H1 (cell line): ENCODE measurements at regions not wholly inside any gene's neighbourhood (a gene's known extent, or its start where the extent isn't known, plus 50 kb on each side); places are given as distances from the start of the nearest gene placed in this dataset.

Source experiments
- CTCF ChIA-PET: fragments of 300-600 bp; sonication (Branson Sonifier 250); formaldehyde crosslinking; loops from one replicate; lab custom pipeline; 2021; ENCODE audit not compliant: partially characterized antibody; lab: Charles Lee
- POLR2A ChIA-PET: fragments of 300-600 bp; sonication (Branson Sonifier 250); formaldehyde crosslinking; loops from one replicate; lab custom pipeline; 2021; ENCODE audit warnings: inconsistent platforms; ENCODE audit not compliant: partially characterized antibody; lab: Charles Lee
- DNase-seq, 2 experiments: peaks; one replicate each; pipeline versions ENCODE4 v3.0.0 to v3.0.0-alpha.2; 2010 to 2022; ENCODE audit warnings: low spot score in 2 of 2, low read depth in 1 of 2, mixed read lengths in 1 of 2
- FAIRE-seq: peaks from 2 replicates; lab custom pipeline; 2011; peaks lifted over from hg19 to GRCh38; lab: Jason Lieb, UNC
- H2AFZ ChIP-seq: 2 replicates; pipeline ENCODE4 v1.8.1; 2012; ENCODE audit warnings: low read length, inconsistent platforms
- H2AK5ac ChIP-seq: 2 replicates; pipeline ENCODE4 v1.6.1; 2013; ENCODE audit warnings: low read depth, low read length
- H2BK120ac ChIP-seq: replicated peaks from 2 replicates; pipeline ENCODE3; 2013; ENCODE audit warnings: low read depth, low read length, inconsistent platforms
- H2BK12ac ChIP-seq: 2 replicates; pipeline ENCODE4 v1.6.1; 2013; ENCODE audit warnings: low read depth, low read length
- H2BK15ac ChIP-seq: 2 replicates; pipeline ENCODE4 v1.6.1; 2013; ENCODE audit warnings: low read length
- H2BK20ac ChIP-seq: 2 replicates; pipeline ENCODE4 v1.6.1; 2013; ENCODE audit warnings: low read length
- H2BK5ac ChIP-seq: 2 replicates; pipeline ENCODE4 v1.6.1; 2013; ENCODE audit warnings: low read depth, low read length
- H3K14ac ChIP-seq: 2 replicates; pipeline ENCODE4 v1.6.1; 2013; ENCODE audit warnings: inconsistent platforms; ENCODE audit not compliant: insufficient read length
- H3K18ac ChIP-seq: 2 replicates; pipeline ENCODE4 v1.6.1; 2013; ENCODE audit warnings: low read length; ENCODE audit errors: extremely low read depth
- H3K23ac ChIP-seq: 2 replicates; pipeline ENCODE4 v1.6.1; 2013; ENCODE audit warnings: inconsistent platforms; ENCODE audit not compliant: insufficient read length
- H3K23me2 ChIP-seq: 2 replicates; pipeline ENCODE4 v1.6.1; 2013; ENCODE audit warnings: low read depth, low read length
- H3K27ac ChIP-seq: 2 replicates; pipeline ENCODE4 v1.6.1; 2011; ENCODE audit warnings: low read depth, low read length, inconsistent platforms
- H3K27me3 ChIP-seq, 4 experiments: replicated peaks in 1 of 4; 1 replicate in 1 of 4; 2 replicates in 3 of 4; pipeline versions ENCODE4 v1.6.1 to v1.8.1; 2011 to 2013; ENCODE audit warnings: low read length in 3 of 4, mild to moderate bottlenecking in 3 of 4, inconsistent platforms in 2 of 4, mixed read lengths in 2 of 4, moderate library complexity in 1 of 4; ENCODE audit not compliant: control insufficient read depth in 3 of 4, insufficient read depth in 3 of 4; ENCODE audit errors: extremely low read depth in 1 of 4
- H3K36me3 ChIP-seq, 4 experiments: 2 replicates each; pipeline versions ENCODE4 v1.6.1 to v1.8.1; 2011 to 2013; ENCODE audit warnings: mild to moderate bottlenecking in 4 of 4, low read length in 3 of 4, moderate library complexity in 2 of 4, control low read depth in 1 of 4, inconsistent platforms in 1 of 4; ENCODE audit not compliant: insufficient read depth in 4 of 4, control insufficient read depth in 2 of 4
- H3K4ac ChIP-seq: replicated peaks from 2 replicates; pipeline ENCODE3; 2013; ENCODE audit warnings: low read length, low read depth, mixed read lengths, inconsistent platforms; ENCODE audit not compliant: insufficient read length
- H3K4me1 ChIP-seq, 4 experiments: replicated peaks in 1 of 4; 1 replicate in 1 of 4; 2 replicates in 3 of 4; pipeline versions ENCODE4 v1.6.1 to v1.8.1; 2011 to 2013; ENCODE audit warnings: low read length in 3 of 4, inconsistent platforms in 2 of 4, mixed read lengths in 1 of 4; ENCODE audit not compliant: insufficient read depth in 4 of 4, control insufficient read depth in 3 of 4
- H3K4me2 ChIP-seq, 2 experiments: 2 replicates each; pipeline versions ENCODE4 v1.6.1 to v1.8.1; 2011 to 2013; ENCODE audit warnings: low read depth in 2 of 2, low read length in 2 of 2, control low read depth in 1 of 2, inconsistent platforms in 1 of 2, mild to moderate bottlenecking in 1 of 2; ENCODE audit not compliant: insufficient read depth in 1 of 2
- H3K4me3 ChIP-seq, 4 experiments: fragments of 200-600, 300-600 bp in 1 of 4; sonication (generic), shearing (Covaris generic), sonication (Bioruptor Twin) in 1 of 4; 2 replicates each; pipeline versions ENCODE4 v1.5.1 to v1.8.1; 2011 to 2016; ENCODE audit warnings: low read length in 4 of 4, low read depth in 3 of 4, control low read depth in 2 of 4, inconsistent platforms in 2 of 4, mild to moderate bottlenecking in 2 of 4, mixed read lengths in 1 of 4, moderate library complexity in 1 of 4; ENCODE audit not compliant: insufficient read depth in 2 of 4; ENCODE audit errors: extremely low read depth in 1 of 4
- H3K56ac ChIP-seq: replicated peaks from 2 replicates; pipeline ENCODE3; 2013; ENCODE audit warnings: low read depth, mild to moderate bottlenecking, mixed read lengths, low read length, inconsistent platforms; ENCODE audit not compliant: insufficient read length
- H3K79me1 ChIP-seq: 2 replicates; pipeline ENCODE4 v1.6.1; 2013; ENCODE audit warnings: low read depth, low read length, control low read depth
- H3K79me2 ChIP-seq, 2 experiments: 2 replicates each; pipeline versions ENCODE4 v1.6.1 to v1.8.1; 2012 to 2013; ENCODE audit warnings: low read length in 2 of 2, mild to moderate bottlenecking in 2 of 2, inconsistent platforms in 1 of 2; ENCODE audit not compliant: insufficient read depth in 2 of 2, control insufficient read depth in 1 of 2
- H3K9ac ChIP-seq, 4 experiments: replicated peaks in 1 of 4; 1 replicate in 1 of 4; 2 replicates in 3 of 4; pipeline versions ENCODE4 v1.6.1 to v1.8.1; 2011 to 2013; ENCODE audit warnings: low read depth in 3 of 4, low read length in 3 of 4, control low read depth in 2 of 4, mild to moderate bottlenecking in 2 of 4, moderate library complexity in 2 of 4, inconsistent platforms in 1 of 4; ENCODE audit errors: extremely low read depth in 1 of 4
- H3K9me3 ChIP-seq, 2 experiments: 2 replicates each; pipeline versions ENCODE4 v1.6.1 to v1.8.1; 2012 to 2013; ENCODE audit warnings: mild to moderate bottlenecking in 2 of 2, moderate library complexity in 2 of 2, control low read depth in 1 of 2, inconsistent platforms in 1 of 2, low read depth in 1 of 2, low read length in 1 of 2, mixed read lengths in 1 of 2; ENCODE audit not compliant: insufficient read depth in 2 of 2
- H4K20me1 ChIP-seq, 2 experiments: replicated peaks in 1 of 2; 2 replicates each; pipeline versions ENCODE3 to v1.8.1; 2011 to 2013; ENCODE audit warnings: inconsistent platforms in 2 of 2, low read length in 2 of 2, mild to moderate bottlenecking in 1 of 2; ENCODE audit not compliant: insufficient read depth in 2 of 2, control insufficient read depth in 1 of 2
- H4K5ac ChIP-seq: 2 replicates; pipeline ENCODE4 v1.6.1; 2013; ENCODE audit warnings: low read length, low read depth, mixed read lengths, inconsistent platforms; ENCODE audit not compliant: insufficient read length
- H4K8ac ChIP-seq: 2 replicates; pipeline ENCODE4 v1.8.0; 2013; ENCODE audit warnings: mild to moderate bottlenecking, moderate library complexity, low read length, inconsistent platforms; ENCODE audit not compliant: insufficient read depth; ENCODE audit errors: extremely low read depth
- H4K91ac ChIP-seq: replicated peaks from 2 replicates; pipeline ENCODE3; 2013; ENCODE audit warnings: low read length, mixed read lengths, inconsistent platforms; ENCODE audit not compliant: insufficient read length
- ATF2 ChIP-seq: IDR thresholded peaks from 2 replicates; pipeline ENCODE4 v1.6.1; 2012; ENCODE audit warnings: low read length, inconsistent platforms
- CHD2 ChIP-seq: IDR thresholded peaks from 2 replicates; pipeline ENCODE4 v1.6.1; 2012; ENCODE audit warnings: low read length, improper control_type of control experiment
- CREB1 ChIP-seq: IDR thresholded peaks from 2 replicates; pipeline ENCODE4 v1.6.1; 2012; ENCODE audit warnings: inconsistent platforms
- E2F6 ChIP-seq: IDR thresholded peaks from 2 replicates; pipeline ENCODE4 v1.6.1; 2012; ENCODE audit warnings: inconsistent platforms
- GTF2F1 ChIP-seq: IDR thresholded peaks from 2 replicates; pipeline ENCODE4 v1.6.1; 2012; ENCODE audit warnings: low read depth, low read length, improper control_type of control experiment, borderline replicate concordance
- HDAC2 ChIP-seq, 2 experiments: fragments of 300-600 bp in 1 of 2; sonication (generic) in 1 of 2; IDR thresholded peaks; 2 replicates each; pipeline ENCODE4 v1.6.1; 2011 to 2012; ENCODE audit warnings: low read depth in 2 of 2, low read length in 2 of 2, mild to moderate bottlenecking in 2 of 2, moderate library complexity in 2 of 2, borderline replicate concordance in 1 of 2, inconsistent platforms in 1 of 2
- JUND ChIP-seq: IDR thresholded peaks from 2 replicates; pipeline ENCODE4 v1.6.1; 2011; ENCODE audit warnings: mild to moderate bottlenecking, improper control_type of control experiment, low read length
- KDM1A ChIP-seq: fragments of 200-600, 300-600 bp; sonication (generic); IDR thresholded peaks from 2 replicates; pipeline ENCODE4 v1.7.1; 2016; ENCODE audit warnings: mild to moderate bottlenecking, low read length, borderline replicate concordance
- MAFK ChIP-seq: IDR thresholded peaks from 2 replicates; pipeline ENCODE4 v1.6.1; 2012; ENCODE audit warnings: low read depth, mild to moderate bottlenecking, improper control_type of control experiment, low read length
- PHF8 ChIP-seq: fragments of 200-600 bp; sonication (generic); conservative IDR thresholded peaks from 2 replicates; pipeline ENCODE4 v1.7.1; 2012; ENCODE audit warnings: low read depth, mild to moderate bottlenecking, inconsistent platforms, low read length, moderate library complexity
- RBBP5 ChIP-seq: IDR thresholded peaks from 2 replicates; pipeline ENCODE4 v1.7.1; 2012; ENCODE audit warnings: low read depth, mild to moderate bottlenecking, inconsistent platforms, low read length, moderate library complexity, borderline replicate concordance
- TBP ChIP-seq: IDR thresholded peaks from 2 replicates; pipeline ENCODE4 v1.6.1; 2011; ENCODE audit warnings: low read depth, low read length, improper control_type of control experiment
- TCF12 ChIP-seq: IDR thresholded peaks from 2 replicates; pipeline ENCODE4 v1.6.1; 2011; ENCODE audit warnings: low read depth, mild to moderate bottlenecking, low read length
- WGBS, 2 experiments: shearing (Covaris generic) in 1 of 2; methylation state at CpG; one replicate each; pipeline versions ENCODE4 v1.1.6 to v1.1.7; 2013 to 2015; ENCODE audit warnings: low lambda C conversion rate in 2 of 2, mixed read lengths in 2 of 2, inconsistent platforms in 1 of 2, low coverage in 1 of 2, missing lambda C conversion rate in 1 of 2; ENCODE audit not compliant: insufficient replicate concordance in 2 of 2, insufficient coverage in 1 of 2, insufficient read length in 1 of 2; ENCODE audit errors: extremely low coverage in 1 of 2, missing lambda C conversion rate in 1 of 2; 5-methylcytosine and 5-hydroxymethylcytosine counted together

- no peak overlapping the region for H3K4me3 ChIP-seq
- H4K5ac ChIP-seq, result no peak overlapping the region
- ChIA-PET CTCF (interaction anchor here (1.0 to 1.2 kb wide), 2 partner anchors 17 to 168 kb away, joined by 3 to 5 read pairs; no protein-coding TSS in a partner anchor), POLR2A (no interaction called here)
- H3K14ac ChIP-seq, result no peak overlapping the region
- no peaks in the 10 kb centered on the region; a peak in 1 of 7 replicates for H3K27me3 ChIP-seq
- no peaks in the 10 kb centered on the region for H3K79me2 ChIP-seq
- WGBS, 2 experiments, result 87% methylated on average over 2 of the region's 2 CpGs; no CpG with 5 or more reads in 1 of the 2 experiments
- H2BK15ac ChIP-seq, result no peak overlapping the region
- no peak overlapping the region for H2BK5ac ChIP-seq
- no peaks in the 10 kb centered on the region for H3K9me3 ChIP-seq
- DNase-seq (no peak), FAIRE-seq (no peak)
- no peak overlapping the region for H3K27ac ChIP-seq
- no peak overlapping the region for H3K4ac ChIP-seq
- H4K8ac ChIP-seq, result no peak overlapping the region
- no peaks in the 10 kb centered on the region for H4K20me1 ChIP-seq
- H3K23ac ChIP-seq, result no peak overlapping the region
- no peak overlapping the region for H2BK20ac ChIP-seq
- no peak overlapping the region for H3K9ac ChIP-seq
- no peaks in the 10 kb centered on the region for H3K36me3 ChIP-seq
- H2AFZ ChIP-seq, result no peak overlapping the region
- H3K18ac ChIP-seq, result no peak overlapping the region
- H3K4me1 ChIP-seq, result peaks cover 0 to 4% (median 2%) of the 10 kb centered on the region in 4 experiments; a peak in 4 of 7 replicates
- H2BK120ac ChIP-seq, result no peak overlapping the region
- H3K23me2 ChIP-seq, result no peaks in the 10 kb centered on the region
- no peak overlapping the region for H2BK12ac ChIP-seq
- no peaks in the 10 kb centered on the region for H3K79me1 ChIP-seq
- no peak overlapping the region for H2AK5ac ChIP-seq
- H3K4me2 ChIP-seq, result no peak overlapping the region
- H4K91ac ChIP-seq, result no peak overlapping the region
- H3K56ac ChIP-seq, result no peak overlapping the region
- TF ChIP-seq HDAC2 (IDR thresholded peaks at IDR 0.05; ENCODE audit: borderline replicate concordance in 1 of 2, low read depth in 2 of 2, low read length in 2 of 2), result no peak
- no peak for TF ChIP-seq TCF12
- no peak for TF ChIP-seq PHF8
- TF ChIP-seq CHD2, result no peak
- no peak for TF ChIP-seq MAFK
- TF ChIP-seq ATF2, result no peak
- TF ChIP-seq GTF2F1, result no peak
- no peak for TF ChIP-seq CREB1
- TF ChIP-seq RBBP5, result no peak
- no peak for TF ChIP-seq JUND
- no peak for TF ChIP-seq TBP
- no peak for TF ChIP-seq KDM1A
- no peak for TF ChIP-seq E2F6
These were observed 55.2 kb downstream of the TTC32 start for GRCh38 chr2:19846567-19846966.
